IPS DF 6.9 (cell line): ENCODE measurements at regions not wholly inside any gene's neighbourhood (a gene's known extent, or its start where the extent isn't known, plus 50 kb on each side); places are given as distances from the start of the nearest gene placed in this dataset.

Experiments used
- DNase-seq: peaks from one replicate; pipeline ENCODE4 v3.0.0-alpha.2; 2013; ENCODE audit warnings: low read depth, low spot score
- H3K27ac ChIP-seq: one replicate; pipeline ENCODE4 v1.5.1; 2013; ENCODE audit warnings: low read length, control low read depth
- H3K27me3 ChIP-seq: 2 replicates; pipeline ENCODE4 v1.6.1; 2013; ENCODE audit warnings: mild to moderate bottlenecking, low read length; ENCODE audit not compliant: control insufficient read depth, insufficient read depth
- H3K36me3 ChIP-seq: 2 replicates; pipeline ENCODE4 v1.6.1; 2013; ENCODE audit warnings: low read length; ENCODE audit not compliant: control insufficient read depth, insufficient read depth
- H3K4me1 ChIP-seq: 2 replicates; pipeline ENCODE4 v1.6.1; 2013; ENCODE audit warnings: low read length; ENCODE audit not compliant: control insufficient read depth, insufficient read depth
- H3K4me3 ChIP-seq: 2 replicates; pipeline ENCODE4 v1.5.1; 2013; ENCODE audit warnings: mild to moderate bottlenecking, low read length
- H3K9me3 ChIP-seq: 2 replicates; pipeline ENCODE4 v1.6.1; 2013; ENCODE audit warnings: low read length, inconsistent platforms; ENCODE audit not compliant: control insufficient read depth, insufficient read depth
- WGBS: extraction: QIAGEN DNeasy Blood & Tissue Kit; methylation state at CpG from one replicate; pipeline ENCODE4 v1.1.7; 2013; ENCODE audit warnings: mixed read lengths, missing lambda C conversion rate; ENCODE audit not compliant: insufficient read length, insufficient coverage; 5-methylcytosine and 5-hydroxymethylcytosine counted together

DNA sequence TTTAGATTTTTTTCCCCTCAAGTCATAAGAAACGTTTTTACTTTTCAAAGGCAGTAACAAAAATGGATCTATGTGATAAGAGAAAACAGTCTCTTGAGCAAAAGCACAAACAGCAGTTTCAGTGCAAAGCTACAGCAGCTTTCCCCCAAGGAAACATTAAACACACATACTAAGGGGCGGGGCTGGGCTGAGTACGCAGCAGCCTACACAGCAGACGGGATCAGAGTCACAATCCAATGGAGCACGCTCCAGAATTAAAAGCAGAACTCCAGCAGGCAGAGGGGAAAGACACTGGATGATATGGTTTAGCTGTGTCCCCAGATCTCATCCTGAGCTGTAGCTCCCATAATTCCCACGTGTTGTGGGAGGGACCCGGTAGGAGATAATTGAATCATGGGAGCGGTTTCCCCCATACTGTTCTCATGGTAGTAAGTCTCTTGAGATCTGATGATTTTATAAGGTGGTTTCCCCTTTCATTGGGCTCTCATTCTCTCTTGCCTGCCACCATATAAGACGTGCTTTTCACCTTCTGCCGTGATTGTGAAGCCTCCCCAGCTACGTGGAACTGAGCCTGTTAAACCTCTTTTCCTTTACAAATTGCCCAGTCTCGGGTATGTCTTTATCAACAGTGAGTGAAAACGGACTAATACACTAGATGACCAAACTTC, 116.2 kb upstream of the SLCO3A1 start:
- no peak for DNase-seq
- Histone ChIP-seq H3K4me1 (no peaks in the 10 kb centered on the region), H3K36me3 (no peaks in the 10 kb centered on the region), H3K9me3 (no peaks in the 10 kb centered on the region), H3K4me3 (no peak overlapping the region), H3K27ac (no peak overlapping the region), H3K27me3 (no peaks in the 10 kb centered on the region)
- no CpG with 5 or more reads among the region's 13 CpGs for WGBS

- H3K4me3 ChIP-seq: no peak overlapping the region
- no peaks in the 10 kb centered on the region for H3K36me3 ChIP-seq
- no CpG with 5 or more reads among the region's 7 CpGs for WGBS
- H3K27ac ChIP-seq: no peak overlapping the region
- no peak for DNase-seq
- H3K27me3 ChIP-seq: no peaks in the 10 kb centered on the region
- no peaks in the 10 kb centered on the region for H3K9me3 ChIP-seq
- H3K4me1 ChIP-seq: no peaks in the 10 kb centered on the region
Measured at GRCh38 chr15:91741986-91742385, 111.5 kb upstream of the SLCO3A1 start.

DNA sequence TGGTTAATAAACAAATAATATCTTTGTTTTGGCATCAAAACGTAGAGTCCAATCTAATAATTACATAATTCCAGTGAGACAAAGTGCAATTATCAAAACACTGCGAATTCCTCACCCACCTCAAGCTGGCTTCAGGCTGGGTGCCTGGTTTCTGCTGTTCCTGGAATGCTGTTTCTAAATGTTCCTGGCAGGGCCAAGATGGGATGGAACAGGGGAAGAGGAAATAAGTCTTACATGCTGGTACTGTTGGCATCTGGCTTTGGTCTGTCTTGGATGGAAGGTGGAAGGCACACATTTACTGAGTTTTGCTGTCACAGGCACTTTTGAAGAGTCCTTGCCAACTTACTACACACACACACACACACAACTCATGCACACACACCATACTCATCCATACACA, 101.9 kb upstream of the SLCO3A1 start:
- Histone ChIP-seq H3K9me3 (no peaks in the 10 kb centered on the region), H3K4me3 (no peak overlapping the region), H3K4me1 (no peaks in the 10 kb centered on the region), H3K27me3 (no peaks in the 10 kb centered on the region), H3K36me3 (peaks cover 5% of the 10 kb centered on the region; the same call in 1 of the 2 replicates), H3K27ac (no peak overlapping the region)
- no CpG with 5 or more reads among the region's 2 CpGs for WGBS
- DNase-seq: no peak

DNA sequence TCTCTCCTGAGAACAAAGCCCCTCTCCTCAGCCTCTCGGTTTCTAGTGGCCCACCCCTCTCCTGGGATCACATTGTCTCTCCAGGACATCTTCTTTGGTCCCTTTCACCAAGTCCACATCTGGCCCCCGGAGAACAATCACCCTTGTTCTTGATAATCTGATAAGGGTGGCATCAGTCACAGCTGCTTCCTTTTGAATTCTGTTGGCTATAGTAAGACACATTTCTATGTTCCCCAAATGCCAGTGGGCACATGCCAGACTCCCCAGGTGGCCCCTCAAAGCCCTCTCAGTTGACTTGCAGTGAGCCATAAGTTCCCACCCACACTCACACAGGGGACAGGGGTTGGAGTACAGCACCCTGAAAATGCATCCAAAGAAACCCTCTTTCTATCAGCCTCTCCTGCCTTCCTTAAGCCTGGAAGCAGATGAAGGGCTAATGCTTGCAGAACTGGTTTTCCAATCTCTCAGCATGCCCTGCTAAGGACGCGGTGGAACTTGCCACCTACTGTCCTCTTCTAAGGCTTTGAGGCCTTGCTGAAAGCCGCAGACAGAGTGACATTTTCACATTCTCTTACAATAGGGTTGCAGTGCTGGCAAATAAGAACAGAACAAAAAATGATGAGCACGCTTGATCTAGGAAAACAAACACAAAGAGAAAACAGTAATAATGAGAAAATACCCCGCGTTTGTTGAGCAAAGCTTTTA, 101.3 kb upstream of the SLCO3A1 start:
- DNase-seq: no peak
- H3K36me3 ChIP-seq: peaks cover 5% of the 10 kb centered on the region; the same call in 1 of the 2 replicates
- no peak overlapping the region for H3K27ac ChIP-seq
- WGBS: no CpG with 5 or more reads among the region's 8 CpGs
- no peak overlapping the region for H3K4me3 ChIP-seq
- H3K4me1 ChIP-seq: no peaks in the 10 kb centered on the region
- H3K27me3 ChIP-seq: no peaks in the 10 kb centered on the region
- H3K9me3 ChIP-seq: no peaks in the 10 kb centered on the region

- H3K27me3 ChIP-seq: no peaks in the 10 kb centered on the region
- WGBS: no CpG with 5 or more reads among the region's 2 CpGs
- no peak overlapping the region for H3K4me3 ChIP-seq
- no peak for DNase-seq
- H3K4me1 ChIP-seq: no peaks in the 10 kb centered on the region; the same call in 1 of the 2 replicates
- no peaks in the 10 kb centered on the region for H3K36me3 ChIP-seq
- H3K9me3 ChIP-seq: no peaks in the 10 kb centered on the region
- no peak overlapping the region for H3K27ac ChIP-seq
Measured at GRCh38 chr15:91759560-91759959, 93.9 kb upstream of the SLCO3A1 start.

GRCh38 chr15:91765660-91766059, 87.8 kb upstream of the SLCO3A1 start:
- no CpG with 5 or more reads among the region's 3 CpGs for WGBS
- DNase-seq: no peak
- Histone ChIP-seq H3K36me3 (no peaks in the 10 kb centered on the region), H3K4me1 (no peaks in the 10 kb centered on the region; the same call in 1 of the 2 replicates), H3K27ac (no peak overlapping the region), H3K27me3 (no peaks in the 10 kb centered on the region), H3K4me3 (no peak overlapping the region), H3K9me3 (no peaks in the 10 kb centered on the region)

- Histone ChIP-seq H3K27ac (no peak overlapping the region), H3K36me3 (no peaks in the 10 kb centered on the region), H3K4me1 (no peaks in the 10 kb centered on the region), H3K4me3 (no peak overlapping the region), H3K9me3 (no peaks in the 10 kb centered on the region), H3K27me3 (no peaks in the 10 kb centered on the region)
- DNase-seq: no peak
- WGBS: no CpG with 5 or more reads among the region's 3 CpGs
Measured at GRCh38 chr15:91769476-91769875, 84.0 kb upstream of the SLCO3A1 start.

- Histone ChIP-seq H3K4me1 (no peaks in the 10 kb centered on the region), H3K9me3 (no peaks in the 10 kb centered on the region), H3K4me3 (no peak overlapping the region), H3K27me3 (no peaks in the 10 kb centered on the region), H3K36me3 (no peaks in the 10 kb centered on the region), H3K27ac (no peak overlapping the region)
- no CpG with 5 or more reads among the region's 8 CpGs for WGBS
- no peak for DNase-seq
Measured at GRCh38 chr15:91769894-91770293, 83.6 kb upstream of the SLCO3A1 start.

DNA sequence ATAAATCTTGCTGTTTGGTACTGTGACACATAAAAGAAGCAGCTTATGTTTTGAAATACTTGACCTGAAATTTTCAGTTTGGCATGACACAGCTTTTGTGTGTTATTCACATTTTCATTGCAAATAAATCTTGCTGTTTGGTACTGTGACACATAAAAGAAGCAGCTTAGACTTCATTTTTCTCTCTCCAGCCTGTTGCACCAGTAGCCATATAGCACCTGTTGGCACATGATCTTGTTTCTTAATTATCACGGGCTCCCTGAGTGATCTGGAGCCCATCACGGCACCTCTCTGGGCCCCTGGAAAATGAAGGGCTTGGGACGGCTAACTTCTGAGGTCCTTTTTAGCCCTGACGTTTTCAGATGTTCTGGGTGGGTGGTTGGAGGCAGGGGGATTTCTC, 77.4 kb upstream of the SLCO3A1 start:
- no peak for DNase-seq
- Histone ChIP-seq H3K36me3 (no peaks in the 10 kb centered on the region), H3K4me3 (no peak overlapping the region), H3K27me3 (no peaks in the 10 kb centered on the region), H3K27ac (no peak overlapping the region), H3K4me1 (no peaks in the 10 kb centered on the region), H3K9me3 (no peaks in the 10 kb centered on the region)
- WGBS: no CpG with 5 or more reads among the region's 4 CpGs

DNA sequence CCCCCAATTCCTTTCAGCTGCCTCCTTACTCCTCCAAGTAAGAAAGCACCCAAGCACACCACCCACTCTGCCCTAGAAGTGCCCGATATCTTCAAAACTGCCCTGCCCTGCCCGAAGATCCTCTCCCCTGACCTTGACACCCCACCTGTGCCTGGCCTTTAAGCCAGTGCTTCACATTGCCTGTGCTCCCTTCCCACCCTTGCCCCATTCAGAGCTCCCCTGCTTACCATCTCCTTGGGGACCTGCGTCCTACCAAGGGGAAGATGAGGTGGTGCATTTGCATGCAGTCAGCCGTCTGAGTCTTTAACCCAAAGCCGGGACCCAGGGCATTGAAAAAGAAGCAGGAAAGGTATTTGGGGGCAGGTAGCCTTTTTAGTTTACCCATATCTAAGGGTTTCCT, 73.5 kb upstream of the SLCO3A1 start:
- H3K9me3 ChIP-seq: no peaks in the 10 kb centered on the region
- no peak for DNase-seq
- H3K27me3 ChIP-seq: no peaks in the 10 kb centered on the region
- H3K4me3 ChIP-seq: no peak overlapping the region
- H3K4me1 ChIP-seq: no peaks in the 10 kb centered on the region
- H3K27ac ChIP-seq: no peak overlapping the region
- WGBS: no CpG with 5 or more reads among the region's 5 CpGs
- no peaks in the 10 kb centered on the region for H3K36me3 ChIP-seq

- no CpG with 5 or more reads among the region's 3 CpGs for WGBS
- Histone ChIP-seq H3K27ac (no peak overlapping the region), H3K27me3 (no peaks in the 10 kb centered on the region), H3K4me3 (no peak overlapping the region), H3K9me3 (no peaks in the 10 kb centered on the region), H3K36me3 (no peaks in the 10 kb centered on the region), H3K4me1 (no peaks in the 10 kb centered on the region)
- no peak for DNase-seq
Measured at GRCh38 chr15:91780387-91780786, 73.1 kb upstream of the SLCO3A1 start.
